IPS DF 4.7 (cell line): ENCODE measurements at regions not wholly inside any gene's neighbourhood (a gene's known extent, or its start where the extent isn't known, plus 50 kb on each side); places are given as distances from the start of the nearest gene placed in this dataset.
A peak's percentile ranks its signal among the peaks of the same experiment; 100 is the strongest.

Source experiments
- DNase-seq: peaks from one replicate; pipeline ENCODE4 v3.0.0-alpha.2; 2013; ENCODE audit warnings: low spot score; ENCODE audit errors: extremely low read depth

DNA sequence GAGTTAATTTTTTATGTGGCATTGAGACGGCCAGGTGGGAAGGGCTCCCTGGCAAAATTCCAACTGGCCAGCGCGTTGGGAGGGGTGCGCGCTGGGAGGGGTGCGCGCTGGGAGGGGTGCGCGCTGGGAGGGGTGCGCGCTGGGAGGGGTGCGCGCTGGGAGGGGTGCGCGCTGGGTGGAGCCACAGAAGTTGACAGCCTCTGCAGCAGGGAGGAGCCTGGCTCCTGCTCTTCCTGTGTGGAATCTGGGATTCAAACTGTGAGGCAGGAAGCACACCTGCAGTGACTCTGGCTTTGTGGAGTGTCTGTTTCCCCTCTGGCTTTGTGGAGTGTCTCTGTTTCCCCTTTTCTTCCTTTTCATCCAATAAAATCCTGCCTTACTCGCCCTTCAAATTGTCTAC lies 147.9 kb upstream of the CBLN2 start:
- peak; percentile 72 for DNase-seq

DNA sequence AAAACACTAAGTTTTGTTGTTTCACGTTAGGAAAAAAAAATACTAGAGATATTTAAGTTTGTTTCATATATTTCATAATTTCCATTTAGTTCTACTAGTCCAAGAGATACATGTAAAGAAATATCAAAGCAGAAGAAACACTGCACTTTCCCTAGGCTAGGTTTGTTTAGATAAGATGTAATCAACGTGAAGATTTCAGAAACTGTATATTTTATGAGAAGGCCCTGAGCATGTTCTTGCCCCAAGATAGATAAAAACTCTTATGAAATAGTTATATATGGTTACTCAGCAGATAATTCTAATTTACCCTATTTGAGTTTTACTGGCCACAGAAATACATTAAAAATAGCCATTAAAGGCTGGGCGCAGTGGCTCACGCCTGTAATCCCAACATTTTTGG lies 143.6 kb upstream of the CBLN2 start:
- no peak for DNase-seq

DNA sequence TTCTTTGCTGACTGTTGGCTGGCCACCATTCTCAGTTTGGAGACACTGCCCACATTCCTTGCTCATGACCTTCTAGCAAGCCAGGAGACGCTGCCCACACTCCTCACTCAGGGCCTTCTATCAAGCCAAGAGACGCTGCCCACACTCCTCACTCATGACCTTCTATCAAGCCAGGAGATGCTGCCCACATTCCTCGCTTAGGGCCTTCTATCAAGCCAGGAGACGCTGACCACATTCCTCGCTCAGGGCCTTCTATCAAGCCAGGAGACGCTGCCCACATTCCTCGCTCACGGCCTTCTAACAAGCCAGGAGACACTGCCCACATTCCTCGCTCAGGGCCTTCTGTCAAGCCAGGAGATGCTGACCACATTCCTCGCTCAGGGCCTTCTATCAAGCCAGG lies 131.3 kb upstream of the CBLN2 start:
- DNase-seq, result no peak

DNA sequence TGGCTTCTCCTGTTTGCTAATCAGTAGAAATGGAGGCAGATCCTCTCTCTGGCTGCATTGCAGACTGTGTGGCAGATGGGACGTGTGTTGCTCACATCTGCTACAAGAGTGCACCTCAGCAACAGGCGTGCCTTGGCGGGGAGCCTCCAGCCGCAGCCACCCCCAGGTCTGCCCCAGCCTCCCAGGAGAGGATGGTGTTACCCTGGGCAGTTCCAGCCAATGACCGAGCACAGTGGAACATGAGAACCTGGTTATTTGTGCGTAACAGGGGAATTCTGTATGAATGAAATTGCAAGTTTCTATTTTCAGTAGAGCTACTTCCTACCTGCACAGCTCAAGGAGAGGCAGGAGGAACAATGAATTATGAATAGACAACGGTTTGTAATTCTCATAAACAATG lies 130.6 kb upstream of the CBLN2 start:
- no peak for DNase-seq

DNA sequence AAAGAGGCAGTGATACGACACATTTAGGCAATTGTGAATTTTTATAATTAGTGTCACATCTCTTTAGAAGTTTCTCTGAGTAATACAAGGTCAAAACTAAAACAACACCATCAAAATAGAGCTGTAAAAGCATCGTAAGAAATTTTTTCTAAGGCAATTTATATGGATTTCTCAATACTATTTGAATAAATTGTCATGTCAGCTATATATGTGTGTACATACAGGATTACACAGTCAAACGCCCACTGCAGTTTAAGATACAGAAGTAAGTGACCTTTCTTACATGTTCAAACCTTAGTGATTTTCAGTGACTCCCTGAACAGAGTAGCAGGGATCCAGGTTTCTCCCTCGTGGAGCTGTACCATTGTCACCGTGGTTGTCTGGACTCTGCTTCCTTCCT lies 129.1 kb upstream of the CBLN2 start:
- no peak for DNase-seq

DNA sequence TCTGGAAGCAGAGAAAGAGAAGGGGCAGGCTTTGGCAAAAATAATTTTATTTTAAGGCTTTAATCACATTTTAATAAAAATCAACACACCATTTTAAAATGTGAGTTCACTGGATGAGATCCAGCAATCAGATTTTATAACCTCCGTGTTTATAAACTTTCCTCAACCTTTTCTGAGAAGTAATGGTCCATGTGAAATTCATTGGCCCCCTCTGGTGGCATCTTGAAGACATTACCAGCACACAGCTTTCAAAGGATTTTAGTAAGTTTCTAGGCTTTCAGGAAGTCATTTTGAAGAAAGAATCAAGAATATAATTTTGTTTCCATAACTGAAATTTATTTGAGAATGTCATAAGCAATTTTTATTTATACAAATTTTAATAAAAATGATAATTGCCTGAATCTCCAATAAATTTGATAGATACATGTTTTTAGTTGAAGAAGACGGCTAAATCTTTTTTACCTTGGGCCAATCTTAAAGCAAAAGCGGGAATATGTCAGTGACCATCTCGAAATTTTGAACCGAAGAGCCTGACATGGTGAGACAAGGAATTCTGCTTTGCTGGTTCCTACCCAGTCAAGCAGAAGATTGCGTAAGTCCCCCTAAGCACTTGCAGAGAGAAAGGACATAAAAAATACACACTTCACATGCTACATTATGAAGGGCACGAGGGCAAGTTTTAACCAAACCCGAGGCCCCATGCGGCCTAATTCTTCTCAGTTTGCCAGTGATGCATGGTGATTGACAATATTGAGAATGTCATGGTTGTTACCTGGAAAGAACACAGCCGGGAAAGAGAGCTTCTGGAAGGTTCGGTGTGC lies 128.4 kb upstream of the CBLN2 start:
- no peak for DNase-seq

DNA sequence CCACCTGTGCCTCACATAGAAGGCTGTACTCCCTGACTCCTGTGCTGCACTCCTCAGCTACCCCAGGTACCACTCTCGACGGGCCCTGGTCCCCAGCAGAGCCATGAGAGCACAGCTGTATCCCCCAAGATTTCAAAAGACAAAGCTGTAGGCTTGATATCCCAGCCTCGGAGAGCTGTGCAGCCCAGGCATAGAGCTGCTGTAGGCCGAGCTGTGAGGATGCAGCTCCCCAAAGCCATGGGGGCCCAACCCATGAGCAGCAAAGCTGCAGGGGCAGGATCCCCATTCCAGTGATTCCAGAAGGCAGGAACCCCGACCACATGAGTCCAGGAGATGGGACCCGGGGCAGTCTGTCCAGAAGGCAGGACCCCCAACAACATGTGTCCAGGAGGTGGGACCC lies 123.8 kb upstream of the CBLN2 start:
- DNase-seq, result no peak

DNA sequence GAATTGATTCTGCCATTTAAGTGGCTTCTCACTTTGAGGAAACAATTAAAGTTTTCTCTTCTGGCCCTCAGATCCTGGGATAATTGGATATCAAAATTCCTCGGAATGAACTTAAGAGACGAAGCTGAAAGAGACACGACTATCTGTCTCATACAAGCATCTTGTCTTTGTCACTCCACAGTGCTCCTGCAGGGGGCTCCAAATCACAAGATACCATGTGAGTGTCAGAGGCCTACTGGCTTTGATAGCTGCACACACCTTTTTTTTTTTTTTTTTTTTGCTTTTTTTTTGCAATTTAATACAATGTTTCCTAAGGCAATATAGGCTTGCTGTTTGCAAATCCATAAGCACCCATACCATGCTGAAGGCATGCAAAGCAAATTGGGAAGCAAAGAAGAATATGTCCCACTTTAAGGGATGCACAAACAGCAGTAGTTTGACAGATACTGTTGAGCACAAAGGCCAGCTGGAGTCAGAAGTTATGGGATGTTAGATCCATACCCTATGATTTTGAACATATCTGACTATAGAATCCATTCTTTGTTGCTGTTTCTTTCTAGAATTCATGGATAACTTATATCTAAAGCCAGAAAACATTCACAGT lies 109.0 kb upstream of the CBLN2 start:
- no peak for DNase-seq

DNA sequence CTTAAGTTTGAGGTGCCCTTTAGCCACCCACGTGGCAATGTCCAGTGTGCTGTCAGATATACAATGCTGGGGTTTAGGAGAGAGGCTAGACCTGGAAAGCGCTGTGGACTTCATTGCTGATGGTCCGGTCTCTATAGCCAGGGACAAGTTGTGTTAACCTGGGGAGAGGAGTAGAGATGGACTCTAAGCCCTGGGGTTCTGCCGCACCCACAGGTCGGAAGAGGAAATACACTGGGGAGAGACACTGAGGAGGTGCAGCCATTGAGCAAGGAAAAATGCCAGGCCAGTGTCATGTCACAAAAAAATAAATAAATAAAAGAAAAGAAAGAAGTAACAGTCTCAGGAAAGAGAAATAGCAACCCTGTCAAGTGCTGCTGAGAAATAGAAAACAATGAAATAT lies 106.9 kb upstream of the CBLN2 start:
- DNase-seq, result no peak

DNA sequence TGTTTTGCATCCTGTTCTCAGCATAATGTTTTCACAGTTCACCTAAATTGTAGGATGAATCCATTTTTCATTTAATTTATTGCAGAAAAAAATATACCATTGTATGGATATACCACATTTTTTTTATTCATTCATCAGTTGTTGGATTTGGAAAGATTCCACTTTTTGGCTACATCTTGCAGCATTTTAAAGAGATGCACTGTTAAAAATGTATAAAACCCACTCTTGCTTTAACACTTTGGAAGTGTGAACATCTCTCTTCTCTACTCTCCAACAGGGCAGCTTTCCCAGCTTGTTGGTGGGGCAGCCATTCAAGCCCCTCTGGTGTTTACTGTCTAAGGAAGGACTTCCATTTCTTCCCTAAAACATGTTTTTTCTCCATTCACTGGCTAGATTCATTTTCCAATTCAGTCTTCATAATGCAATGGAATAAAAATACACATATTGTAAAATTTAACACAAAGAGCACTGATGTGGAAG lies 104.4 kb upstream of the CBLN2 start:
- DNase-seq, result no peak

DNA sequence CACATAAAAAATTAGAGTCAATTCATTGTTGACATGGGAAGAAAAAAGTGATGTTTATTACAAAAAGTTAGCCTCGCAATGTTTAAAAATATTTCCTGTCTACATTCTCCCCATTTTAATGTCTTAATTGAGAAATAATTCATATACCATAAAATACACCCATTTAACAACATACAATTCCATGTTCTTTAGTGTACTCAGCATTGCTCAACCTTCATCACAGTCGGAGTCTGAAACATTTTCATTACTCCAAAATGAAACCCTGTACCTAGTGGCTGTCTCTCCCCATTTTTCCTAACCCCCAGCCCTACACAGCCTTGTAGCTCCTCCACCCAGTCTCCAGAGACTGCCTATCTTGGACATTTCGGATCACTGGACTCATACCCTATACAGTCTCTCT lies 103.9 kb upstream of the CBLN2 start:
- DNase-seq, result no peak

DNA sequence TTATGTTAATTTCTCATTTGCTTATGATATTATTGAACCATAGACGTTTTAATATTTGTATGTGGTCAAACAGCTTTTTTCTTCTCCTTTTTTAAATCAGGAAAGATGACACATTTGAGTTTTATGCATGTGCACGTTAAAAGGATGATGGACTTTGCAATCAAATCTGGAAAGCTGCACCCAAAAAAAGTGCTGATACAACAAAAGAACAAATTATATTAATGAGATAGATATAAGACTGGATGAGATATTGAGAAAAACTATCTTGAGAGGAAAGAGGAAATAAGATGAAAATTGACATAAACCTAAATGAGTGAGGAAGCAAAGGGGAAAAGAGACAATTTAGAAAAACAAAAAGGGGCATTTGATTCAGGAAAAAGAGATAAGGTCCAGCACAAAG lies 96.4 kb upstream of the CBLN2 start:
- DNase-seq, result no peak

DNA sequence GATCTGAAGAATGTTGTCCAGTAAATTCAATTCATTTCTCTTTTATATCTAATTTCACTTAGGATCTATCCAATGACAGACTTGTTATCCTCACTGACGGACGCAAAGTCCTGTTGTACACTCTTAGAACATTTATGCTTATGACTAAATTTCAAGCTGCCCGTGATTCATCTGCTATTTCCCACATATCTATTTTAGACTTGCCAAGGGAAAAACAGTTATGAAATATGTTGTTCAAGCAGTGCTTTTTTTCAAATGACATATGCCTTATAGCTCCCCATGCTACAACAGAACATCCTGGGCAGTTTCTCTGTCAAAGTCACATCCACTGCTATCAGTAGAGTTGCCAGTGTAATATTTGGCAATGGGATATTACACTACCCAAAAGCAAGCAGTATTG lies 94.2 kb upstream of the CBLN2 start:
- no peak for DNase-seq

DNA sequence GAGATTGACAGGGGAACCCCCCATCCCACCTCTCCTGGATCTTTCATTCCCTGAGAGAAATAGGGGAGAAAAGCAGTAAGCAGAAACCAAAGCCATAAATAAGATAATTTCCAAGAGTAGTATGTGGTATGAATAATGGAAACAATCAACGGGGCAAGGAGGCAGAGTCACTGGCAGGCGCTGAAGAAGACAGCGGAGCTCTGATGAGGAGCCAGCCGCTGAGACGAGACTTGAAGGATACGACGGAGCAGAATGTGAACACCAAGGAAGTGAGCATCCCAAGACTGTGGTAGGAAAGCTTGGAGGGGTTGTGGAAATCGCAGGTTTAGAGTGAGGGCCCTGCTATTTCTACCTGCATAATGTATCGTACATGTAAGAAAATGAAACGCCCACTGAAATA lies 93.6 kb upstream of the CBLN2 start:
- DNase-seq, result no peak

DNA sequence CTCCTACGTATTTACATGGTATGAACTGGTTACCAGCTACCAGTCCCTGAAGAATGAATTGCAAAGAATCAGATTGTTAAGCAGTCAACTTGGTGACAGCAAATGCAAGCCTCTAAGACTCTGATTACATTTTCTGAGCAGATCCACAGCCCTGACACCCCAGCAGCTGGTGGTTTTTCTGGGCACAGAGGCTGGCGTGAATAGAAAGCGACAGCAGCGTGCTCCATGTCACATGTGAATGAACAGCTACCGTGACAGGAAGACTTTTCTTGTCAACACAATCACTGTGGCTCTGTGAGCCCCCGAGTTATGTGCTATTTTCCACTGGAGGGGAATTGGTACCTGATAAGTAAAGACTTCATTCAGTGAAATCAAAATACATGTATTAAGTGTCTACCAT lies 93.2 kb upstream of the CBLN2 start:
- DNase-seq, result no peak

DNA sequence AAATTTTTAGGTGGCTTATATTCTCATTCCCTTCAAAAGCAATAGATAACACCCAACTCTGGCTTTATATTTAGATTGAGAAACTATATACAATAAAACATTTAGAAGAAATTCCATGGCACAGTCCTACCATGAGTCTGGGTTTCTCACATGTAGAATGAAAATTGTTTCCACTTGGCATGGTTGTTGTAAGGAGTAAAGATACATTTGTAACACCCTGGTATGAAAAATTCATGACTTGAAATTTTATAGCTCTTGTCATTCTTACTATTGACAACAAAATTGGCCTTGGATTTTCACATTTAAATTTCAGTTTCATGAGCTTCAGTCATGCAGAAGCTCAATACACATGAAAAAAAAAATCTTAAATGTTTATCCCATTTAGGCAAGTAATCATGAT lies 92.5 kb upstream of the CBLN2 start:
- no peak for DNase-seq

DNA sequence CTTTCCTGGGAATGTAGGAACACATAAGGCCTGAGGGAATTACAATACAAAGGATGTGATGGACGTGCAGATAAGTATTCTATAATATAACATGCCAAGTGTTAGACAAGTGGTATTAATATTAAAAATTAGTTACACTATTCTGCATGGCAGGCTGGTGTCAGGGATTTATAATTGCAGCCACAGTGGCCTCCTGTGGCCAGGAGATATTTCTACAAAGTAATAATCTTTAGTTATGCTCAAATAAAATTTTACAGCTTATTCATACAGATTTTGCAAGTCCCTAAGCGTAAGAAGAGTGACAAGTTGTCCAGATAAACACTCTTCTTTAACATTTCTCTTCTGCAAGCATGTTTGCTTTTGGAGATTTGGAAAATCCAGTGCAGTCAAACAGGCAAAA lies 90.4 kb upstream of the CBLN2 start:
- no peak for DNase-seq

DNA sequence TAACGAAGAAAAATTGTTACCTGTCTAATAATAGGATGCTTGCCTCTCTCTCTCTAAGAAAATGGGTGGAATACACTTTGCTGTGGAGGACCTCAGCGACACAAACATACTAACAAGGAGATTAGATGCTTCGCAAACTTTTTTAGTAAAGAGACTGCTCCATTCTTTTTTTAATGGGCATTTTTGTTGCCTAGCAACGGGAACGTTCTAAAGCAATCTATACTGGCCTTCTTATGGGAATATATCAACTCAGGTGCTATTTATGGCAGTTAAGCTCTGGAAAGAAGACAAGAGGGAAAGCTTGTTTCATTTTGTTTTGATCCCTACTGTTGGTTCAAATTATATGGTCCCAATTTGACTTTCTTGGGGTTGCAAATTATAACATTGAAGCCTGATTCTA lies 86.8 kb upstream of the CBLN2 start:
- no peak for DNase-seq

DNA sequence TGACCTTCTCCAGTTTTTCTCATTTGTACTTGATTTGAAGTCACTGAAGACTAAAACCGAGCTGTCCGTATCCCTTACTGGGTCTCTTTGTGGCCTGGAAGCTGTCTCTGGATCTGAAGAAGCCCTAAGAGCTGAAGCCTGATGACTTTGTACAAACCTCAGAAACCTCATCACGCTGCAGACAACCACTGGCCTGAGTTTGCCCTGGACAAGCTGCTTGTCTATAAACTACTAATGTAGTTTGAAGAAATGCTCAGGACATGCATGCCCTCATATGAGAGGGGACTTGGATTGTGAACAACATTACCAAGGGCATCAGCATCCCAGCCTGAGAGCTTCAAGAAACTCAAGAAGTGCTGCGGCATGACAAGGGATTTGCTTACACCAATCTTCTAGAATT lies 79.3 kb upstream of the CBLN2 start:
- DNase-seq, result no peak

DNA sequence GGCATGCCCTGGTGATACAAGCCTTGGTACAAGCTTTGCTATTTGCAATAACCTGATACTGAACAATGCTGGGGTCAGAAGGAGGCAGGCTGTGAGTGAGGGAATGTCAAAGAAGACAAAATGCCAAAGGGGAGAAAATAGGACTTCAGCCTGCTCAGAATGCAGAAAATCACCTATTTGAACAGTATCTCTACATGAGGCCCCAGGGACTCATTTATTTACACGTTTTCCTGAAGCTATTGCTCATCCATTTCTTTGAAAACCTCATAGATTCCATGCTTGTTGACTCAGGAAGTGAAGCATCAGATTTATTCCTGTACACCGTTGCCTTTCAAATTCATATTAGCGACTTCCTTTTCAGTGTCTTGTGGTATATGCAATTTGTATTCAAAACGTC lies 69.4 kb upstream of the CBLN2 start:
- DNase-seq, result no peak

DNA sequence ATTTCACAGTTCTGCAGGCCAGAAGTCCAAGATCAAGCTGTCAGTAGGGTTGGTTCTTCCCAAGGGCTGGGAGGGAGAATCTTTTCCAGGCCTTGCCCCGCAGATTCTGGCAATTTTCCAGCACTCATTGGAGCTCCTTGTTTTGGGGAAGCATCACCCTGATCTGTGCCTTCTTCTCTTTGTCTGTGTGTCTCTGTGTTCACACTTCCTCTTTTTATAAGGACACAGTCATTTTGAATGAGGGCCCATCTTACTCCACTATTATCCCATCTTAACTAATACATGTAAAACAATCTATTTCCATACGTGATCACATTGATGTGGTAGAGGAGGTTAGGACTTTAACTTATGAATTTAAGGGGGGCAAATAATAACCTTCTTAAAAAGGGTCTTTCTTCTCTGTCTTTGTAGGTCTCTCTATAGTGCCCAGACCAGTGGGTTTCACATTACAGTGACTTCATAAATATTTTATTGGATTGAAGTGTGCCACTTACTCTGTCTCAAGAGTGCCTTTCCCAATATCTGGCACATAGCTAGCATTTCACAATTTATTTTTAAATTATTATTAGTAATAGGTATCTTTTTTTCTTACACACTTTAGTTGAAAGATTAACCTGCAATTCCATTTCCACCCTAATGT lies 68.9 kb upstream of the CBLN2 start:
- no peak for DNase-seq

DNA sequence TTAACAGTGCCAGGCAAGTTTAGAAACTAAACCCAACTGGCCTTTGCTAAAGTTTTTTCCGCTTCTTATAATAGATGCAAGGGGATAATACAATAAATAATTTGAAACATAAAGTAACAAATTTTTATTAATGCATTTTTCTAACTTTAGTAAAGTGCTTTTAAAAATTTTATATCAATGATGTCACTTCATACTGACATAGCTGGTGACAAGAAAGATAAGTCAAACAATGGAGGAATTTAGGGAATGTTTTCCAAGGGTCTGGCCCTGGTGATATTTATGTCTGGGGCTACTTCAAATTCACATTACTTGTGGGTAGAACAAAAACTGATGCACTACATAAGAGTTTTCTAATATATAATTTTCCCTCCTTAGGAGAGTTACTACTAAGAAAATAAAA lies 61.2 kb upstream of the CBLN2 start:
- no peak for DNase-seq

DNA sequence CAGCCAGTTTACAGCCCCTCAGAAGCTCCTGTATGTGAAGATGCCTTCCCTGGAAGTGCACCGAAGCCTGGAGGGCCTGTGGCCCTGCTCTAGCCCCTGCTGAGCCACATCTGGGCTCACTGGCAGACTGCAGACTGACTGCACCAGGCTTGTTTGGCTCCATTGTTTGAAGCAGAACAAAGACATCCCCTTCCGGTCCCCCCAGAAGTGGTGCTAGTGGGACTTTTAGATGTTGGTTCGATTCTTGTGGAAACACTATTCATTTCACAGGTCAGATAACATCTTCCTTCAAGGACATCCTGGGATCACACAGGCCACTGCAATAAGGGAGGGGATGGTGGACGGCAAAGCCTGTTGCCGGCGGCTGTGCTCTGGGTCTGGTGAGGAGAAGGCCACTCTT lies 57.8 kb upstream of the CBLN2 start:
- no peak for DNase-seq
